ENCODE measurements at regions not wholly inside any gene's neighbourhood (a gene's known extent, or its start where the extent isn't known, plus 50 kb on each side); places are given as distances from the start of the nearest gene placed in this dataset.
A peak's percentile ranks its signal among the peaks of the same experiment; 100 is the strongest.

DNA sequence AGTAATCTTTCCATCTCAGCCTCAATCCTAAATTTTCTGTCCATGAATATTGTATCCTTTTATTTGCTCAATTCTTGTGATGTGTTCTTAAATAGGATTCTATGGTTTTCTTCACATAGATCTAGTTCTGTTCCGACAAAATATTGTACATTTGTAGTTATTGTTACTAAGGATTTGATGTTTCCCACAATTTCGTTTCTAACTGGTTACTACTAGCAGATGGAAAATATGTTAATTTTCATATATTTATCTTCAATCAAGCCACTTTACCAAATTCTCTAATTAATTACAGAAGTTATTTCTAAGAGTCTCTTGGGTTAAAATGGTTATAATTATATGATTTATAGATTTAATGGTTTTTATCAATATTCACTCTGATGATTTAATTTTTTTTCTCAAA lies 60.3 kb downstream of the SEC61B start:
- TF ChIP-seq, protein P1, sequence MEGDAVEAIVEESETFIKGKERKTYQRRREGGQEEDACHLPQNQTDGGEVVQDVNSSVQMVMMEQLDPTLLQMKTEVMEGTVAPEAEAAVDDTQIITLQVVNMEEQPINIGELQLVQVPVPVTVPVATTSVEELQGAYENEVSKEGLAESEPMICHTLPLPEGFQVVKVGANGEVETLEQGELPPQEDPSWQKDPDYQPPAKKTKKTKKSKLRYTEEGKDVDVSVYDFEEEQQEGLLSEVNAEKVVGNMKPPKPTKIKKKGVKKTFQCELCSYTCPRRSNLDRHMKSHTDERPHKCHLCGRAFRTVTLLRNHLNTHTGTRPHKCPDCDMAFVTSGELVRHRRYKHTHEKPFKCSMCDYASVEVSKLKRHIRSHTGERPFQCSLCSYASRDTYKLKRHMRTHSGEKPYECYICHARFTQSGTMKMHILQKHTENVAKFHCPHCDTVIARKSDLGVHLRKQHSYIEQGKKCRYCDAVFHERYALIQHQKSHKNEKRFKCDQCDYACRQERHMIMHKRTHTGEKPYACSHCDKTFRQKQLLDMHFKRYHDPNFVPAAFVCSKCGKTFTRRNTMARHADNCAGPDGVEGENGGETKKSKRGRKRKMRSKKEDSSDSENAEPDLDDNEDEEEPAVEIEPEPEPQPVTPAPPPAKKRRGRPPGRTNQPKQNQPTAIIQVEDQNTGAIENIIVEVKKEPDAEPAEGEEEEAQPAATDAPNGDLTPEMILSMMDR (conservative IDR thresholded peaks at IDR 0.05; ENCODE audit: control insufficient read depth, insufficient read depth, low read depth, low read length), result no peak
- no peak for DNase-seq (ENCODE audit: low read depth)
- H3K4me3 ChIP-seq (ENCODE audit: control insufficient read depth, low read depth, low read length), result no peak overlapping the region

DNA sequence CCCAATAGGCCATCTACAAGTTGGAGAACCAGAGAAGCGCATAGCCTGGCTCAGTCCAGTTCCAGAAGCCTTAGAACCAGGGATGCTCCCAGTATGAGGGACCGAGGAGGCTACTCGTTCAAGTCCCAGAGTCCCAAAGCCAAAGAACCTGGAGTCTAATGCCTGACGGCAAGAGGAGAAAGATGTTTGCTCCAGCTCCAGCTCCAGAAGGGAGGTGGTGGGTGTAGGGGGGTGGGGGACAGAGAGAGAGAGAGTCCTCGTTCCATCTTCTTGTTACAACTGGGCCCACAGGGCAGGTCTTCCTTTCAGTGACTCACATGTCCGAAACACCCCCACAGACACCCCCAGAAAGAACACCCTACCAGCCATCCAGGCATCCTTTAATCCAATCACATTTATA lies 63.9 kb downstream of the SEC61B start:
- no peak for DNase-seq (ENCODE audit: low read depth)
- no peak overlapping the region for H3K4me3 ChIP-seq (ENCODE audit: control insufficient read depth, low read depth, low read length)
- TF ChIP-seq, protein P1 (conservative IDR thresholded peaks at IDR 0.05; ENCODE audit: control insufficient read depth, insufficient read depth, low read depth, low read length), result no peak

DNA sequence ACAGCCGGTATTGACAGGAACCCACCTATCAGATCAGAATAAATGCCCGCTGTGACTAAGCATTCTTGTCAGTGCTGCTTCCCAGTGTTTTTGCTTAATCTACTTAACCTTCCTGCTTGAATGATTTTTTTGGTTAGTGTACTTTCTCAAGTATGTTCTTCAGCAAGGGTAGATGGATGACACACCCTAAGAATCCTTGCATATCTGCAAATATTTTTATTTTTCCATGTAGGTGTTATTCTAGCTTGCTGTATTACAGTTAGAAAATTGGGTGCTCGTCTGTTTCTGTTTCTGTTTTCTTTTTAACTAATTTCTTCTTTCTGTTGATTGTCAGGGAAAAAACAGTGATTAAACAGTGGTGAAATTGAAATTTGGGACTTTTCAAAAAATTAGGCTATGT lies 64.5 kb downstream of the SEC61B start:
- no peak for DNase-seq (ENCODE audit: low read depth)
- H3K4me3 ChIP-seq (ENCODE audit: control insufficient read depth, low read depth, low read length), result no peak overlapping the region
- TF ChIP-seq, protein P1 (conservative IDR thresholded peaks at IDR 0.05; ENCODE audit: control insufficient read depth, insufficient read depth, low read depth, low read length), result no peak

DNA sequence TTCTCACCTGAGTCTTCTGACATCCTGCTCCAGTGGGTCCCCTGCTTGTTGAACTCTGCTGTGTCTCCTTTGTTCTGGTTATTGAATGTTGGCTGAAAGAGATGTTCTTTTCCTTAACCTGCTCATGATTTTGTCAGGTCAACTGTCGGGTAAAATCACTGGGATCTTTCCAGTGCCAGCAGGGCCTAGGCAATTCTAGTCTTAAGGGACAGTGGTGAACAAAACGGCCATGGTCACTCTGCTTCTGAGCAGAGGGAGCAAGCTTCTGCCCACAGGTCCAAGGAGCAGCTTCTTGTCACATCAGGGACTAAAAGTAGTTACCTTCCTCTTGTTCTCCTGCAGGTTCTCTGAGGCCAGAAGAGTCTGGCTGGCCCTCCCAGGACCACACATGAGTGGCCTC lies 65.6 kb downstream of the SEC61B start:
- DNase-seq (ENCODE audit: low read depth), result no peak
- TF ChIP-seq, protein P1 (conservative IDR thresholded peaks at IDR 0.05; ENCODE audit: control insufficient read depth, insufficient read depth, low read depth, low read length), result no peak
- H3K4me3 ChIP-seq (ENCODE audit: control insufficient read depth, low read depth, low read length), result no peak overlapping the region

DNA sequence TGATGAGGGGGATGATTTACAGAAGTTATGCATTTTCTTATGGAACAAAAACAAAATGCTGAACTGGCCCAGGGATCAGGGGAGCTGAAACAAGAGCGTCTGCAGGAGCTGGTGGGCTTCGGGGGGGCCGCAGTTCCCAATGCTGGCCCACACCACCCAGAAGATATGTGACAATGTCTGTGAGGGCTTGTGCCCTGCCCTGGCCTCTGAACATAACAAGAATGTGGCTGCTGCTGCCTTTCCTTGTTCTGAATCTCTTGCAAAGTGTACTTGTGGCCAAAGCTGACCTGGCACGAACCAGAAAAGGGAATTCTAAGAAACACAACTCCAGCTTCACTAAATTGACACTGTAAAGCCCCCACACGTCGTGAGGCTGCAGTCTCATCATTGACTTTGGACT lies 66.7 kb downstream of the SEC61B start:
- no peak for DNase-seq (ENCODE audit: low read depth)
- TF ChIP-seq, protein P1 (conservative IDR thresholded peaks at IDR 0.05; ENCODE audit: control insufficient read depth, insufficient read depth, low read depth, low read length), result no peak
- no peak overlapping the region for H3K4me3 ChIP-seq (ENCODE audit: control insufficient read depth, low read depth, low read length)

DNA sequence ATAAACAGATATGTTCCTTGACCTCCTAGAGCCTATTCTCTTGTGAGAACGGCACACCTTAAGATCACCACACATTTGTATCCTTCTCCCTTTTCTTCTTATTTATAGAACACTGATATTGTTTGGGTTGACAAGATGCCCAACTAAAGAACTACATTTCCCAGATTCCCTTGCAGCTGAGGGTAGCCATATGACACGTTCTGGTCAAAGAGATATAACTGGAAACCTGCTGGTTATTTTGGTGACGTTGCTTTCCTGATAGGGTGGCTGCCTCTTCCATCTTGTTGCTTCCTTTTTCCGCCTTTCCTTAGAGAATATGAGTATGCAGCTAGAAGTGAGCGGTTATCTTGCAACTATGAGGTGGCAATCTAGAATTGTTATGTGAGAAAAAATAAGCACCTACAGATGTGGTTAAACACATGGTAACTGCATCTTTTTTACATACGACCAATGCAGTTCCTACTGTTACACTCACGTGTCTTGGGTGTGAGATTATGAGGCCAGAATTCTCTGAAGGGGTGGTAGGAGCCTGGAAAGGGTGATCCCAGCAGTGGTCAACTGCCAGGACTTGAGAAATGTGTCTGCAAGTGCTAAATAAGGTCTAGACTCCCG lies 72.9 kb downstream of the SEC61B start:
- DNase-seq (ENCODE audit: low read depth), result peak; percentile 12
- TF ChIP-seq, protein P1 (conservative IDR thresholded peaks at IDR 0.05; ENCODE audit: control insufficient read depth, insufficient read depth, low read depth, low read length), result no peak
- H3K4me3 ChIP-seq (ENCODE audit: control insufficient read depth, low read depth, low read length), result no peak overlapping the region
